ENCODE measurements at regions not wholly inside any gene's neighbourhood (a gene's known extent, or its start where the extent isn't known, plus 50 kb on each side); places are given as distances from the start of the nearest gene placed in this dataset.
A peak's percentile ranks its signal among the peaks of the same experiment; 100 is the strongest.

DNA sequence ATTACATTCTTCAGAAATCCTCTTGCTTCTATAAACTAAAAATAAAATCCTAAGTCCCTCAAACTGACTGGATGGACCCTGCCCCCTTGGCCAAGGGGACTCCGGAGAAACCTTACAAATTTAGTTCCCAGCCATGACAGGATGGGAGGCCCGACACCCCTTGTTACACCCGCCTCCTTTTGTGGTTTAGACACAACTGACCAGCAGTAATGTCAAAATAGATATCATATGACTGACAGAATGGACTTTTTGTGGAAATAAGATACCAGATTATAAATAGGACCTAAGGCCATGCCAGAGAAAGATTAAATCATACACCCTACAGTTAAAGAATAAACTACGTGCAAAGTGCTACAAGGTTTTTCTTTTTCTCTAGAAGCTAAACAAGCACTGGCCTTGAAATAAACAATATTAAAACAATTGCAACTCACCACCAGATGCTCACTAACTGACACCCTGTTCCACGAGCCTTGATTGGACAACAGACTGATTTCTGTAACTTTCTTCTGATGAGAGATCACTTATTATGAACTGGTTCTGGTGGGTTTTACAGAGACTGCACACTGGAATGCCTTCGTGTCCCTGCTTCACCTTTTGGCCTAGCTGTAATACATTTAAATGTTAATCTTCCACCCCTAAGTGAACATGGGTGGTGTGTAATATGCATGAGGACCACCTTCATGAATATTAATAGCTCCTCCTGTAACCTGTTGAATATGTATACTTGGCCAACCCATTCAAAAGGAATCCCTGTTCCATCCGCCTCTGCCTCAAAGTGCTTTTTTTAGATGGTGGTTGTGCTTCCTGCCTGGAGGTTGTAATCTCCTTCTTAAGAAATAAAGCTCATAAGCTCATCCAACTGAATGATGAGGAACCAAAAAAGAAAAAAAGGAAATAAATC is 99.6 kb downstream of the ODF2L start:
- H3K9me3 ChIP-seq (ENCODE audit: low read depth, low read length), result no peaks in the 10 kb centered on the region
- no peak overlapping the region for H3K27ac ChIP-seq
- H3K4me3 ChIP-seq, result no peak overlapping the region
- TF ChIP-seq EZH2 (IDR thresholded peaks at IDR 0.05) (no peak), FOXP2 (optimal IDR thresholded peaks at IDR 0.05; ENCODE audit: control extremely low read depth, extremely low read length, insufficient read depth) (no peak), POLR2AphosphoS5 (IDR thresholded peaks at IDR 0.05; ENCODE audit: borderline replicate concordance, low read depth, low read length) (no peak)
- no peak for DNase-seq (ENCODE audit: low read depth, low spot score)
- H3K9ac ChIP-seq (ENCODE audit: insufficient read length), result no peak overlapping the region
- no peaks in the 10 kb centered on the region for H3K36me3 ChIP-seq (ENCODE audit: insufficient read depth, low read length)

DNA sequence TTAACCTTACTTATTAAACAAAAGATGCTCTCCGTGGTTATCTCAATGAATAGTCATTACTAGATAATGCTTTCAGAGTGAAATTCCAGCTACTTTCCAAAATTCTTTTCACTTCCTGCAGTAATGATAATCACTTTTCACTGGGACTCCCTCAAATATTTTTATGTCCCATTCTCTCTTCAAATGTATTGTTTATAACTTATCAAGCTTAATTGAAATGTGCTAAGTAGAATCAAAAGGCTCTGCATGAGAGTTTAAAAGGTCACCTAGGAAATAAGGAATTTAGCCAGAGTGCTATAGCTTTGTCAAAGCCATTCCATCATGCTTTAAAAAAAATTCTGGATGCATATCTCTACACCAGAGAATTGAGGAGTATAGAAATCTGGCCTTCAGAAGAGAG is 106.4 kb downstream of the ODF2L start:
- no peaks in the 10 kb centered on the region for H3K36me3 ChIP-seq (ENCODE audit: insufficient read depth, low read length)
- no peak overlapping the region; the same call in 1 of the 2 replicates for H3K4me3 ChIP-seq
- no peak overlapping the region for H3K9ac ChIP-seq (ENCODE audit: insufficient read length)
- DNase-seq (ENCODE audit: low read depth, low spot score), result no peak
- H3K9me3 ChIP-seq (ENCODE audit: low read depth, low read length), result no peaks in the 10 kb centered on the region
- peak overlapping the region; percentile 33; the same call in 1 of the 2 replicates for H3K27ac ChIP-seq
- no peak for TF ChIP-seq FOXP2 (optimal IDR thresholded peaks at IDR 0.05; ENCODE audit: control extremely low read depth, extremely low read length, insufficient read depth)
- TF ChIP-seq POLR2AphosphoS5 (IDR thresholded peaks at IDR 0.05; ENCODE audit: borderline replicate concordance, low read depth, low read length), result no peak
- TF ChIP-seq EZH2 (IDR thresholded peaks at IDR 0.05), result no peak

DNA sequence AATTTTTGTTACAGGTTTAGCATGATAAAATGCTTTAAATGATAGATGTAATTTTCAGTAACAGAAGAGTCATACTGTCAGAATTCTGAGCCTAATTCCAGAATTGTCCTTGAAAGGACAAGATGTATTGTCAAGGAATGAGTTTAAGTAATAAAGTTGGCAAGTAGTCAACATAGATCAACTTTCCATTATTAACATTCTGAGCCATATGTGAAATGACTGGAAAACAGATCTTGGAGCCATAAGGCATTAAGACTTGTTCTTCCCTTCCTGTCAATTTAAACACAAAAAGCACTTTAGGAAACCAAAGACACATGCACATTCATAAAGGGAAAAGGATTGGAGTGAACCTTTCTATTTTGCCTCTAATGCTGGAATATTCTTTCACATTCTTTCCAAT is 107.0 kb downstream of the ODF2L start:
- DNase-seq (ENCODE audit: low read depth, low spot score), result no peak
- H3K9ac ChIP-seq (ENCODE audit: insufficient read length), result no peak overlapping the region
- no peak overlapping the region; the same call in 1 of the 2 replicates for H3K27ac ChIP-seq
- no peaks in the 10 kb centered on the region for H3K9me3 ChIP-seq (ENCODE audit: low read depth, low read length)
- H3K4me3 ChIP-seq, result no peak overlapping the region
- TF ChIP-seq EZH2 (IDR thresholded peaks at IDR 0.05) (no peak), FOXP2 (optimal IDR thresholded peaks at IDR 0.05; ENCODE audit: control extremely low read depth, extremely low read length, insufficient read depth) (no peak), POLR2AphosphoS5 (IDR thresholded peaks at IDR 0.05; ENCODE audit: borderline replicate concordance, low read depth, low read length) (no peak)
- H3K36me3 ChIP-seq (ENCODE audit: insufficient read depth, low read length), result no peaks in the 10 kb centered on the region

DNA sequence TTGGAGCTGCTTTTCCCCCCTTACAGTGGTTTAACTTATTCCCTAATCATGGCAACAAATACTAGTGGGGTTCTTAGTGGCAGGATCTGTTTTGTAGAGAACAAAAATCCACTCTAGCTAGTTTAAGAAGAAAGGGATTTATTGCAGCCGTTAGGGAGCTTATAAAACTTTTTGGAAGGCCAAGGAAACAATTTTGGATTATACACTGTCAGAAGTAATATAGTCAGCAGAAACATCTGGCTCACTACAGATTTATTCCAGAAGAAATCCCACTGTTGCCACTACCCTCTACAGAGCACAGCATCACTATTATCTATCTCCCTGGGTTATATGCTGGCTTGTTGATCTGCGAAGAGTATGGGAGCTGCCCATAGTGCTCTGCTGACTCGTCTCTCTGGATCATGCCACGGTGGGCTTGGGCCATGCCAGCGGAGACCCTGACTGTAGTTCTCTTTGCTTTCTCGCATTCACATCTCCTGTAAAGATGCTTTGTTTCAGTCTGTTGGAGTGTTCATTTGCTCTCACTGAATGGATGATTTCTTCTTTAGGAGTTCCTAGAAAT is 107.5 kb downstream of the ODF2L start:
- Histone ChIP-seq H3K9ac (ENCODE audit: insufficient read length) (no peak overlapping the region), H3K27ac (no peak overlapping the region), H3K36me3 (ENCODE audit: insufficient read depth, low read length) (no peaks in the 10 kb centered on the region), H3K9me3 (ENCODE audit: low read depth, low read length) (no peaks in the 10 kb centered on the region), H3K4me3 (no peak overlapping the region)
- no peak for DNase-seq (ENCODE audit: low read depth, low spot score)
- TF ChIP-seq FOXP2 (optimal IDR thresholded peaks at IDR 0.05; ENCODE audit: control extremely low read depth, extremely low read length, insufficient read depth), result no peak
- no peak for TF ChIP-seq EZH2 (IDR thresholded peaks at IDR 0.05)
- TF ChIP-seq POLR2AphosphoS5 (IDR thresholded peaks at IDR 0.05; ENCODE audit: borderline replicate concordance, low read depth, low read length), result no peak

DNA sequence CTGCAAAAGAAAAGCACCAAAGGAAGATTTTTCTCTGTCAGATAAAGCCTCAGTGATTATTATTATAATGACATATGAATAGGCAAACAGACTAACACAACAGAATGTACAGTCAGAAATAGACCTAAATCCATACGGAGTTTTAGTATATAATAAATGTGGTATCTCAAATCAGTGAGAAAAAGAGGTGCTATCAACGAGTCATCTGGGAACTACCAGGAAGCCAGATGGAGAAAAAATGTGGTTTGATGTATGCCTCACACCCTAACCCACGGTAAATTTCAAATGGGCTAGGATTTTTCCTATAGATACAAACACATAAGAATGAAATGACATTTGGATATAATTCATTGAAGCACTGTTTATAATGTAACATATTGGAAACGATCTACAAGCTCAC is 110.3 kb downstream of the ODF2L start:
- Histone ChIP-seq H3K27ac (no peak overlapping the region), H3K9me3 (ENCODE audit: low read depth, low read length) (0 out of 2 replicates have a peak, but pooled peaks cover 2% of the 10 kb centered on the region), H3K4me3 (no peak overlapping the region), H3K9ac (ENCODE audit: insufficient read length) (no peak overlapping the region), H3K36me3 (ENCODE audit: insufficient read depth, low read length) (no peaks in the 10 kb centered on the region)
- TF ChIP-seq POLR2AphosphoS5 (IDR thresholded peaks at IDR 0.05; ENCODE audit: borderline replicate concordance, low read depth, low read length) (no peak), EZH2 (IDR thresholded peaks at IDR 0.05) (no peak), FOXP2 (optimal IDR thresholded peaks at IDR 0.05; ENCODE audit: control extremely low read depth, extremely low read length, insufficient read depth) (no peak)
- DNase-seq (ENCODE audit: low read depth, low spot score), result no peak

DNA sequence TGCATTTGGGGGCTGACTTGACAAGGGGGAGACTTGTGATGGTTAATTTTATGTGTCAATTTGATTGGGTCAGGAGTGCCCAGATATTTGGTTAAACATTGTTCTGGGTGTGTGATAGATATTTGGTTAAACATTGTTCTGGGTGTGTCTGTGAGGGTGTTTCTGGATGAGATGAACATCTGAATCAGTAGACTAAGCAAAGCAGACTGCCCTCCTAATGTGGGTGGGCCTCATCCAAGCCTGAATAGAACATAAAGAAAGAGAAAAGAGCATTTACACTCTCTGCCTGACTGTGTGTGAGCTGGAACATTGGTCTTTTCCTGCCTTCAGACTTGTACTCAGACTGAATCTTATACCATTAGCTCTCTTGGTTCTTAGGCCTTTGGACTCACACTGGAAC is 113.5 kb downstream of the ODF2L start:
- Histone ChIP-seq H3K36me3 (ENCODE audit: insufficient read depth, low read length) (no peaks in the 10 kb centered on the region), H3K27ac (no peak overlapping the region), H3K4me3 (no peak overlapping the region), H3K9me3 (ENCODE audit: low read depth, low read length) (0 out of 2 replicates have a peak, but pooled peaks cover 2% of the 10 kb centered on the region), H3K9ac (ENCODE audit: insufficient read length) (no peak overlapping the region)
- no peak for TF ChIP-seq FOXP2 (optimal IDR thresholded peaks at IDR 0.05; ENCODE audit: control extremely low read depth, extremely low read length, insufficient read depth)
- no peak for TF ChIP-seq POLR2AphosphoS5 (IDR thresholded peaks at IDR 0.05; ENCODE audit: borderline replicate concordance, low read depth, low read length)
- TF ChIP-seq EZH2 (IDR thresholded peaks at IDR 0.05), result no peak
- DNase-seq (ENCODE audit: low read depth, low spot score), result no peak

DNA sequence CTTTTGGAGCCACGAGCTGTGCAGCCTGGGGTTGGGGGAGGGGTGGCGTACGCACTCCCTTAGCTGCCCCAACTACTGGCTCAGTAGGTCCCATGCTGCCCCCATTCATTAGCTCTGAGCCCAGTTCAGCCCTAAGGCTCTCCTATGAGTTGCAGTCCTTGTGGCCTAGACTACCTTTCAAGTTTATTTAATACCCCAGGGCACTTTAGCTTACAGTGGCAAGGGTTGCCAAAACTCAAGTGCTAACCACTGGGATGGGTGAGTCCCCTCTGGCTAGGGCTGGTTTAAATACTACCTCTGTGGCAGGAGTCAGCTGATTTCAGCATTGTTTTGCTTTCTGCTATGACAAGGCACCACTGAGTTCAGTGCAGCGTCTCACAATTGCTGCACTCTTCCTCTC is 118.2 kb downstream of the ODF2L start:
- H3K9me3 ChIP-seq (ENCODE audit: low read depth, low read length), result 0 out of 2 replicates have a peak, but pooled peaks cover 2% of the 10 kb centered on the region
- H3K27ac ChIP-seq, result no peak overlapping the region
- no peak for DNase-seq (ENCODE audit: low read depth, low spot score)
- no peak overlapping the region for H3K9ac ChIP-seq (ENCODE audit: insufficient read length)
- no peak overlapping the region for H3K4me3 ChIP-seq
- TF ChIP-seq FOXP2 (optimal IDR thresholded peaks at IDR 0.05; ENCODE audit: control extremely low read depth, extremely low read length, insufficient read depth) (no peak), EZH2 (IDR thresholded peaks at IDR 0.05) (no peak), POLR2AphosphoS5 (IDR thresholded peaks at IDR 0.05; ENCODE audit: borderline replicate concordance, low read depth, low read length) (no peak)
- H3K36me3 ChIP-seq (ENCODE audit: insufficient read depth, low read length), result no peaks in the 10 kb centered on the region

DNA sequence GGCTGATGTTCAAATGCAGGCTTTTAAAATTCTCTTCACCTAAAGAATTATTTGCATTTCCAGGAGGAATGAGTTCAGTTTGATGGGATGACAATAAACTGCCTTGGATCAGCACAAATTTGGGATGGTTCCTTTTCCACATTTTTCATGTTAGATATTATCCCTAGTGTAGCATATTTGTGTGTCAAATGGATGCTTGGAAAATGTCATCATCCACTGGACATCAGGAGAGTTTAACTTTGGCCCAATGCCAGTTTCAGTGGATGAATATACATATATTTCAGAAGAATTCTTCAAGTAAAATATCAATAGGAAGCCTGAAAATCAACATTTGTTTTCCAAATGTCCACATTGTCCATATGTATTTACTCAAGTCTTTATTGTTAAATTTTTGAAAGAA is 116.5 kb upstream of the COL24A1 start:
- no peak for TF ChIP-seq EZH2 (IDR thresholded peaks at IDR 0.05)
- no peak for TF ChIP-seq POLR2AphosphoS5 (IDR thresholded peaks at IDR 0.05; ENCODE audit: borderline replicate concordance, low read depth, low read length)
- no peak for TF ChIP-seq FOXP2 (optimal IDR thresholded peaks at IDR 0.05; ENCODE audit: control extremely low read depth, extremely low read length, insufficient read depth)
- H3K36me3 ChIP-seq (ENCODE audit: insufficient read depth, low read length), result no peaks in the 10 kb centered on the region
- no peak for DNase-seq (ENCODE audit: low read depth, low spot score)

More for the DNA sequence above, 116.5 kb upstream of the COL24A1 start:
- Histone ChIP-seq H3K27ac (no peak overlapping the region), H3K9ac (ENCODE audit: insufficient read length) (no peak overlapping the region), H3K4me3 (no peak overlapping the region), H3K9me3 (ENCODE audit: low read depth, low read length) (no peaks in the 10 kb centered on the region)
